ENCODE measurements at regions not wholly inside any gene's neighbourhood (a gene's known extent, or its start where the extent isn't known, plus 50 kb on each side); places are given as distances from the start of the nearest gene placed in this dataset.

- no peak for DNase-seq
Observed at GRCh38 chr18:72063001-72063400, 481.1 kb downstream of the CBLN2 start.

- no peak for DNase-seq
Observed at GRCh38 chr18:72058851-72059250, 485.3 kb downstream of the CBLN2 start.

DNA sequence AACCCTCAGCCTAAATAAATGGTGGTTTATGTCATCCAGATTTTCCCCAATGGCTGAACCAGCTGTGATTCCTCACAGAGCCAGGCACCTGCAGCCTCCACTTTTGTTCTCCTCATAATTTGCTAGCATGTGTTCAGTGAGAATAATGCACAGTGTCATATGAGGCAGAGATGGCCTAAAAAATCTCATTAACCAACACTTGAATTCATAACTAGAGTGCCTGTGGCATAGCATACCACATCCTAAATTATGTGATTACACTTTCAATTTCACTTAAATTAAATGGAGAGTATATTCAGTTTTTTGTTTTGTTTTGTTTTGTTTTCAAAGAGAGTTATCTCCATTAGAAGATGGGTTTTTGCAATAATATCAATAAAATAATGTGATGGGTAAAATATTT, 488.0 kb downstream of the CBLN2 start:
- DNase-seq: no peak

DNA sequence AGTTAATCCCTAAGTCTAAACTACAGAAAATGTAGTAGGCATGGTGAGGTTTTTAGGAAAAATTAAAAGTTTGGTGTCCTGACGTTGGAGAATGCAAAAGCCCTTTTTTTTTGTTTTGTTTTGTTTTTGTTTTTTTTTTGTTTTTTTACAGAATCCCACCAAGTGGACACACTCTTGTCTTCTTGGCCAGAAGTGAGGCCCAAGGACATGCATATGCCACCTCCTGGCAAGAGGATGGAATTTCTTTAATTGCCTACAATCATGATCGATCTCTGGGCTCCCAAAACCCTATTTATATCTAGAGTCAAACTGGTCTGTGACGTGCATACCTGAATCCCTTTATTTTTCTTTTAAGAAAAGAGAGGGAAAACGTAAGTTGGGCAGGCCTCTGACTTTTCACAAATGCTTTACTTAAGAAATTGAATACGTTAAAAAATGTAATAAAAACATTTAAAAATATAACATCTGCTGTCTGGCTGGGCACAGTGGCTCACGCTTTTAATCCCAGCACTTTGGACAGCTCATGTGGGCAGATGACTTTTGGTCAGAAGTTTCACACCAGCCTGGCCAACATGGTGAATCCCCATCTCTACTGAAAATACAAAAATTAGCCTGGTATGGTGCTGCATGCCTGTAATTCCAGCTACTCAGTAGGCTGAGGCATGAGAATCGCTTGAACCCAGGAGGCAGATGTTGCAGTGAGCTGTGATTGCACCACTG, 502.7 kb downstream of the CBLN2 start:
- DNase-seq: no peak

DNA sequence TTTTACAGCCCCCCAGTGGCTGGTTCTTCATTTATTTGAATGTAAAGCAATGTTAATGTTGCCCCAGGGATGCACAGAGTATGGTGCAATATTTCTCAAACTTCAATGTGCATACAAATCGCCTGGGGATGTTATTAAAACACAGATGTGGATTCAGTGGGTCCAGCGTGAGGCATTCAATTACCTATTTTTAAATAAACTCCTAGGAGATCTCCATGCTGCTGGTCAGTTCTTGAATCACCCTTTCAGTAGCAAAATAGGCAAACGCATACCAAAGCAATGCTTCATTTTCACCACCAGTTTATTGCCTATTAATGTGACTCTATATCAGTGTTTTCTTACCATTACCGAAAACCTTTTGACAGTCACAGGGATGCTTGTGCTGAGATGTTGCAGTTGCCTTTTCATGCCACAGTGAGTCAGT, 530.7 kb downstream of the CBLN2 start:
- DNase-seq: no peak

GRCh38 chr18:71998547-71999097, 545.5 kb downstream of the CBLN2 start:
- no peak for DNase-seq

- no peak for DNase-seq
Observed at GRCh38 chr18:71995904-71996465, 548.2 kb downstream of the CBLN2 start.

DNA sequence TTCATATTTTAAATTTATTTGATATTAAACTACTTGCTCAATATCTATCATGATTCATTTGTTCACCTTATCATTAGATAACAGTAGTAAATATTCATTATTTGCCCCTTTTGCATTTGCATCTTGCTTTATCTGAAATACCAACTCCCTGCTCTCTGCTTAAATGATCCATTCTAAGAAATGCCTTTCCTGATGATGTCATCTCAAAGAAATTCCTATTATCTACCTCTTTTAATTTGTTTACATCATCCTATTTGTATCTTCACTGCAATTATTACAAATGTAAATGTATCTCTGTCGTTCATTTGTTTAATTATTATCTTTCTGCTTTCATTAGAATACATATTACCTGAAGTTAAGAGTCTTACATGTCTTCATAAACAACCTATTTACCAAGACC, 549.9 kb downstream of the CBLN2 start:
- DNase-seq: no peak

- no peak for DNase-seq
Observed at GRCh38 chr18:71989616-71990015, 554.5 kb downstream of the CBLN2 start.

- DNase-seq: no peak
Observed at GRCh38 chr18:71986351-71987050, 557.6 kb downstream of the CBLN2 start.

DNA sequence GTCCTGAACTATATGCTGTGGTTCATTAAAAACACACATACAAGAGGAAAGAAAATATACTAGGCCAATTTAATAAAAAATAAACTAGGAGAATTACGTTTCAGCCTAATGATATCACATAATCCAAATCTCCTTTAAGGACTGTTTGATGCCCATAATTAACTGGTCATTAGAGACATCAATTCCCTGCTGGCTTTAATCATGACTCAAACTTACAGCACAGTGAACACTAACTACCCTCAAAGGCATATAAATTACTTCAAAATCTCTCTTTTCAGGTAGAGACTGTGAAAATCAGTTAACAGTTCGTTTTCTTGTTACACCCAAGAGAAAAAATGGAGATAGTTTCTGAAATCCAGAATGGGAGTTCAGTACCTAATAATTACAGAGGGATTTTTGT, 567.4 kb downstream of the CBLN2 start:
- no peak for DNase-seq

GRCh38 chr18:71966791-71967190, 577.4 kb downstream of the CBLN2 start:
- DNase-seq: no peak

- DNase-seq: no peak
Observed at GRCh38 chr18:71958605-71959004, 585.5 kb downstream of the CBLN2 start.

DNA sequence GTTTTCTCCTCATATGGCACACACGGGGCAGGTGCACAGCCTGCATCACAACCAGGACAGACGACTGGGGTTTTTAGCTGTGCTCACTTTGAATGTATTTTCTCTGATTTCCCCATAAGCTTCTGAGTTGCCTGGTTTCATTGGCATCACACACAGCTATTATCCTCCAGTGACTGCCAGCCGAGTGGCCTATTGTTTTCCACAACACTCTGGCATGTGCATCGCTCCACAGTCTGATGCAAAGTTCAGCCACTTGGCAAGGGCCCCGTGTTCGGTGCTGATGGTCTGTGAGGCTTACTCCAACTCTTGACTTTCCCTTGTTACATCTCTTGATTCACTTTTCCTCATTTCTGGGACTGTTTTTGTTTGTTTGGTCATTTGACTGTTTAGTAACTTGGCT, 593.1 kb downstream of the CBLN2 start:
- DNase-seq: no peak

GRCh38 chr18:71942433-71942832, 601.7 kb downstream of the CBLN2 start:
- no peak for DNase-seq

DNA sequence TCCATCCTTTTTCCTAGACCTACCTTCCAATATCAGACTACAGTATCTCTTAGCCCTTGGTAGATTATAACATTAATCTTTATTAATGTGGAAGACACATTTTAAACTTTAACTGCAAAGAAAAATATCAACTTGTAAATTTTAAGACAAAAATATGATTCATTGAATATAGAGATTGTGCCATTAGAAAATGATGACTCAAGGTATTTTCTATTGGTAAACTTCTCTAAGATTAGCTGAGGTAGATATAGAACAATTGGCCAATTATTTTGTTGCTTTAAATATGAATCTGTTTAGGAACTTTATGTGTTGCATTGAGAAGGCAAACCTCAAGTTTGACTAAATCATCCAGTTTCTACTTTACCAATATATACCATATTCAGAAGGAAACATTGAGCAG, 604.7 kb downstream of the CBLN2 start:
- DNase-seq: no peak

DNA sequence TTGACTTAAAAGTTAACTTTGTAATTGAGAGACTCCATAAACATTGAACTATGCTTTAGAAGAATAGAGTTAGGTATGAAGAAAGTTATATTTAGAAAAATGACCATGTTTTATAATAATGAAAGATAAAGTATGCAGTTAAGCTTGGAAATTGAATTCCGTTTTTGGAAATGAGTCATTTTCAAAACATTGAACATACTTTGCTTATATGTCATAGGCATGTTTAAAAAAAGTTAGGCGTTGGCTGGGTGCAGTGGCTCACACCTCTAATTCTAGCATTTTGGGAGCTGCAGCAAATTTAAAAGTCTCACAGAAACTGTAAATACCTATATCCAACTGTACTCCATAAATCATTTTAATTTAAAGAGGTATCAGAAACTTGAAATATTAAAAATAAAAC, 607.4 kb downstream of the CBLN2 start:
- no peak for DNase-seq

- DNase-seq: no peak
Observed at GRCh38 chr18:71919211-71919610, 624.9 kb downstream of the CBLN2 start.

DNA sequence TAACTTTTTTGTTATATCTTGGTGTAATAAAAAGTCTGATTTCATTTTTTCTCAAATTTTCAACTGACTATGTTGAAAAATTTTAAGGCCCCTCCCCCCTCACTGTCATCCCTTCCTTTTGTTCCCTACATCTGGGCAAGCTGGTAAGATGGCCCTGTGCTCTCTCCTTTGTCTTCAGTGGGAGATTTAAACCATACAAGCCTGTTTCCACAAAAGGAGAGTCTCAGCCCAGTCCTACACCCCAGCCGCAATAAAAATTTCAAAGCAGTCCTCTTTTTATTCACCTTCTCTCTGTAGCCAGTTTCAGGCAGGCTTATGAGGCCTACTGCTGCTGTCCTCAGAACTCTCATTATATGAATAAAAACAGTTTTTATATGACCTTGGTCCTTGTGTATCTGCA, 630.5 kb downstream of the CBLN2 start:
- DNase-seq: no peak

DNA sequence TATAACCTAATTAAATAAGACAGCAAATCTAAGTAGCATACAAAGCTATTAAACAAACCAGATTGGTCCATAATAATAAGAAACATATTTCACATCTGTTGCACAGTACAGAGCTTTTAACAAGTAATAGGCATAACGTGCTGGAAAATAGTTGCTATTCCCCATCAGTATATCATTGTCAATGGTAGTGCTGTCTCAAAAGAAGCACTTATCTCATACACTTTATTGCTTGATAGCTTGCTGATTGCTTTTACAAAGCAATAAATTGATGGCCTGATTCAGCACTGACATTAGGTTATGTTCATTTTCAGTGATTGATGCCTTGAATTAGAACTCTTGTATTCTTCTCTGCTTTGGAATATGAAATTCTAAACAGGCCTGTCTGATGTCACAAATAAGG, 641.7 kb downstream of the CBLN2 start:
- no peak for DNase-seq

GRCh38 chr18:71899707-71900472, 644.3 kb downstream of the CBLN2 start:
- DNase-seq: no peak

GRCh38 chr18:71899183-71899582, 645.0 kb downstream of the CBLN2 start:
- DNase-seq: no peak

DNA sequence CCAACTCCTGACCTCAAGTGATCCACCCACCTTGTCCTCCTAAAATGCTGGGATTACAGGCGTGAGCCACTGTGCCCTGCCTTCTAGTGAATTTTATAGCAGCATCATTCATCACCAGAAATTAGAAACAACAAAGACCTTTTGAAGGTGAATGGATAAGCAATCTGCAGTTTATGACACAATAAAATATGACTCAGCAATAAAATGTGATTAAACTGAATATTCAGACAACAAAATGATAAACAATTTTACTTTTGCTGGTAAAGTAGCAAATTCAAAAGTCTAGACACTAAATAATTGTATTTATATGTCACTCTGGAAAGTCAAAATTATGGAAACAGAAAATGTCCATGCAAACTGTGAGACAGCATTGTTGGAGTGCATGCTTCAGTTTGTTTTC, 656.6 kb downstream of the CBLN2 start:
- DNase-seq: no peak
